GM21825 (cell line): ENCODE measurements at regions not wholly inside any gene's neighbourhood (a gene's known extent, or its start where the extent isn't known, plus 50 kb on each side); places are given as distances from the start of the nearest gene placed in this dataset.
"Not testable (repeated sequence)": the region's sequence is repeated elsewhere in the genome, so short reads cannot be mapped to it uniquely, and the experiment has no call there.

Experiments used
- ATAC-seq: cut with Tn5 transposase; IDR thresholded peaks from one replicate; pipeline ENCODE4 v1.9.1; 2021; ENCODE audit warnings: mild to moderate bottlenecking, moderate library complexity; ENCODE audit not compliant: unreplicated experiment

GRCh38 chr4:38462367-38463055, 201.5 kb upstream of the KLF3 start:
- no peak for ATAC-seq

DNA sequence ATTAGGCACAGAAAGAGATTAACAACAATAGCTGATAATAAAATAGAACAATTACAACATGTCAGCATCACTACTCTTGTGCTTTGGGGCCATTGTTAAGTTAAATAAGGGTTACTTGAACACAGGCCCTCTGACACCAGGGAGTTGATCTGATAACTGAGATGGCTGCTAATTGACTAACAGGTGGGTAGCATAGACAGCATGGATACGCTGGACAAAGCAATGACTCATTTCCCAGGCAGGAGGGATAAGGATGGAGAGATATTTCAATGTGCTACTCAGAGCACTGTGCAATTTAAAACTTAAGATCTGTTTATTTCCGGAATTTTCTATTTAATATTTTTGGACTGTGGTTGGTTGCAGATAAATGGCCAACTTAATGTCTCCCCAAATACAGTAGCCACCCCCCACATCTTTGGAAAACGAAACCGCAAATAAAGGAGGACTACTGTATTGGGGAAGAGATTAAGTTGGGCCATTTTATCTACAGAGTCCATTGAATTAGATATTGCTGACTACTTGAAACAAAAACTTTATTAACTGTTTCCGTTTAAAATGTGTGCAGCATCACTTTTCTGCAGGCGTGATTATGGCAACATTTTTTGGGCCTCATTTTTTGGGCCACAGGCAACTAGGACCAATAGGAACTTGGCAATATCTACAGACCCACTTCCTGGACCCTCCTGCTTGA, 200.6 kb upstream of the KLF3 start:
- ATAC-seq, result no peak

DNA sequence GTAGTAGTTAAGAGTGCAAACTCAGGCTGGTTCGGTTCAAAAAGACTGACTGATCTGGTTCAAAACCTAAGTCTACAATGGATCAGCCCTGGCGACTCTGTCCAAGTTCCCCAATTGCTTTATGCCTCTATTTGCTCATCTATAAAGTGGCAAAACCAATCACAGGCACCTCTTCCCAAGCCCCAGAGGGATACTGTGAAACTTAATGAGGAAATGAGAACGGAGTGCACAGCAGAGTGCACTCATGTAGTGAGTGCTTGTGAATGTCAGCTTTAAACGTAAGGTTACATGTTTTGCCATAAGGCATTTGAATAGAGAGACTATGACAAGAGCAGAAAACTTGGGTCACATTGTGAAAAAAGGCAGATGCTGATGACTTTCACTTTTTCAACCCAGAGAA, 199.7 kb upstream of the KLF3 start:
- no peak for ATAC-seq

GRCh38 chr4:38466401-38466800, 197.6 kb upstream of the KLF3 start:
- ATAC-seq, result no peak

DNA sequence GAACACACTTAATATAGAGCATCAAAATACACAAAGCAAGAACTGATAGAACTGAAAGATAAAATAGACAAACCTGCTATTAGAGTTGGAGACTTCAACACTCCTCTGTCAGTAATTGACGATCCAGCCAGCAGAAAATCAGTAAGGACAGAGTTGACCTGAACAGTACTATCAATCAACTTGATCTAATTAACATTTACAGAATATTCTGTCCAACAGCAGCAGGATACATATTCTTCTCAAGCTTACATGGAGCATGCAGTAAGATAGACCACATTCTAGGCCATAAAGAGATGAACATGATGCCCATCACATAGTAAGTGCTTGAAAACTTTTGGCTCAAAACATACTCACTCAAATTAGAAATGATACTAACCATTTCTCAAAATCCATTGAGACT, 196.7 kb upstream of the KLF3 start:
- no peak for ATAC-seq

- ATAC-seq, result no peak
Measured at GRCh38 chr4:38468339-38468866, 195.6 kb upstream of the KLF3 start.

GRCh38 chr4:38469410-38469809, 194.6 kb upstream of the KLF3 start:
- ATAC-seq, result no peak

DNA sequence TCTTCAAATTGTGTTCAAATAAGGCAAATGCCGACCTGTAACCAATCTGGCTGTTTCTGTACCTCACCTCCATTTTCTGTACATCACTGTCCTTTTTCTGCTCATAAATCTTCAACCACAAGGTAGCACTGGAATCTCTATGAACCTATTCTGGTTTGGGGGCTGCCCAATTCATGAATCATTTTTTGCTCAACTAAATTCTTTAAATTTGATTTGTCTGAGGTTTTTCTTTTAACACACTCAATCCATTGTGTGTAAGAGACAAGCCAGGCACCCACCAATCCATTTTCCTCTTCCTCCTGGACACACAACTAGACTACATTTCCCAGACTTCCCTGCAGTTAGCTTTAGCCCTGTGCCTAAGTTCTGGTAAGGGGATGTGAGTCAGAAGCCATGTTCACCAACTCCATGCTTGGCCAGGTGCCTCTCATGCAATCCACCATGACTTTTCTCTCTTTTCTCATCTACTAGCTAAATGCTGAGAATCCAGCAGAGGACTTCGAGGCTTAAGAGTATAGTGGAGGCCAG, 193.2 kb upstream of the KLF3 start:
- ATAC-seq, result no peak

GRCh38 chr4:38482696-38483095, 181.3 kb upstream of the KLF3 start:
- ATAC-seq, result no peak

DNA sequence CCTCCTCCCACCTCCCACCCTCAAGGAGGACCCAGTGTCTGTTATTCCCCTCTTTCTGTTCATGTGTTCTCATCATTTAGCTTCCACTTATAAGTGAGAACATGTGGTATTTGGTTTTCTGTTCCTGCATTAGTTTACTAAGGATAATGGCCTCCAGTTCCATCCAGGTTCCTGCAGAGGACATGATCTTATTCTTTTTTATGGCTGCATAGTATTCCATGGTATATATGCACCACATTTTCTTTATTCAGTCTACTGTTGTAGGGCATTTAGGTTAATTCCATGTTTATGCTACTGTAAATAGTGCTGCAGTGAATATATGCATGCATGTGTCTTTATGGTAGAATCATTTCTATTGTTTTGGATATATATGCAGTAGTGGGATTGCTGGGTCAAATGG, 180.4 kb upstream of the KLF3 start:
- not testable (repeated sequence) for ATAC-seq

DNA sequence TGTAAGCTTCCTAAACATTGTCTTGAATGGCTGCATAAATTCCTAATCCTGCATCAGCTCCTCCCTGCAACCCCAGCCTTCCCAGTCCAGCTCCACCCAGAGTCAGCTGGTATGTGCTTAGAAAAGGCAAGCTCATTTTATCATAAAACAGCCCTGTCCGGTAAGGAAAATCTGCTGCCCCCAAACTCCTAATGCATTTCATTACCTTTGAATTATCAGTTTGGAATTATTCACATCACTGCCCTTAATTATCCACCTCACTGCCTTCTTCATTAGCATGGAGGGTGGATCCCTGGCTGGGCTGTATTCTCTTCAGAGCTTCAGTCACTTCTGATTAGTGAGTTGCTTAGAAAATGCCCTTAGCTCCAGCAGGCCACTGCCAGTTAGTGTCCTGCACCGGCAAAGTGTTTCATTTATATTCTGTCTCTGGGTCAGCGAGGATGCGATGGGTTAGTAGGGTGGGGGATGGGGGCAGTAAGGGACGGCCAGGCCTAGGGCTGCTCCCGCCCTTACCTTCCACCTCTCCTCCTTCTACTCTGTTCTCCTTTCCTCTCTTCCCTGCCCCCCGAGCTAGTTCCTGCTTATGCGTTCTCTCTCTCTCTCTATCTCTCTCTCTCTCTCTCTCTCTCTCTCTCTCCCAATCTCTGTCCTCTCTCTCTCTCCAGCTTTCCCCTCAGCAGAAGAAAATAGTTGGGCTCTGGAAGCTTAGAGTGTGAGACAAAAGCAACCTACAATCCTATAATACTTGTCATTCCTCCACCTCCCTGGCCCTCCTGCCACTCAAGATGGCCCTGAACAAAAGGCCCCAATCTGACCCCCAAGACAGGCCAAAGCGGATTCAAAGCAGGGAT, 174.8 kb upstream of the KLF3 start:
- no peak for ATAC-seq

DNA sequence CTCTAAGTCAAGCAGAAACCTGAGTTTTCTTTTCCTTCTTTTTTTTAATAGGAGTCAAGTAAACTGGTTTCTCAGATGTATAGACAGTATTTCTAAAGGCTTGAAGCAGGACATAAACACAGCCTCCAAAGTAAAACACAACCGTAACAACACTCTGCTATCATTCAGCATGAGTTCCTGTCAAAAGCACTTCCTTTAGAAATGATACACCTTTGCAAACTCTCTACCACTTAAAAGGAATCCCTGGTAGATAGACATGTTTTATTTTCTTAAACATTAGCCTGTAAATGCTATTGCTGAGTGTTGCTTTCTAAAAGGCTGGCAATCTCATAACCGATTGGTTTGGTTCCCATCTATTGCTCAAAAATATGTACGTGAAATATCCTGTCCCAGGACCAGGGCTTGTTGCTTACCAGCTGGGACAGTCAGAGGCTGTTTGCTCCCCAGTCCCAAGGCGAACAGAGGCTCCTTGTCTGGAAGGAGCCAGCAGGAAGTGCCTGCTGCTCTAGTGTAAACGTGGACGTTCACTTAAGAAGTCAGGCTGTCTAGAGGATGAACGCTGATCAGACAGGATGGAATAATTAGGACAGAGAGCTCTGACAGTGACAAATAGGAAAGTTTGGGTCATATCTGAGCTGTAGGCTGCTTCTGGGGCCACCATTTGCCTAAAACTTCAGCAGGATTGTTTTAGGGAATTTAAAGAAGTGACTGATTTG, 173.9 kb upstream of the KLF3 start:
- no peak for ATAC-seq

DNA sequence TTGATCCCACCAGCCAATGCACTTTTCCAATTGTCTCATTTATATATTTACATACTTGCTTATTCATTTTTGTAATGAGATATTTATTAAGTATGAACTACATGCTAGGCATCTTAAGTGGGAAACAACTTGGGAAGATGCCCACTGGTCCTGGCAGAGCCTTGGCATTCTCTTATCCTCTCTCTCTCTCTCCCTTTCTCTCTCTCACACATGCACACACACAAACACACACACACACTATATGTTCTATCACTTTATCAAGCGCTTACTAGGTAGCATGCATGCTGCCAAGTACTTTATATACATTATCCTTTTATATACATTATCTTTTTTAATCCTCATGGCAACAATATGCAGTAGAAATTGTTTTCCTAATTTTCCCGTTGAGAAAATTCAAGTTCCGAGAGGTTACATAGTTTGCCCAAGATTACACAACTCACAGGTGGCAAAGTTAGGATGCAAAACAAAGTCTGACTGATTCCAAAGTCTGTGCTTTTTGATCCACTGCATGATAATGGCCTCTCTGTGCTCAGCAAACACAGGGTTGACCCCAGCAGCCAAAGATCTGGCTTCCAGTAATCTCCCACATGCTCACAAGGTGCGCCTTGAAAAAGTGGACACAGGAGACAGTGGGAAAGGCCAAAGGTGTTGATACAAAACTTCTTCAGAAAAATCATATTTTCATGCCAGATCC, 173.1 kb upstream of the KLF3 start:
- no peak for ATAC-seq

DNA sequence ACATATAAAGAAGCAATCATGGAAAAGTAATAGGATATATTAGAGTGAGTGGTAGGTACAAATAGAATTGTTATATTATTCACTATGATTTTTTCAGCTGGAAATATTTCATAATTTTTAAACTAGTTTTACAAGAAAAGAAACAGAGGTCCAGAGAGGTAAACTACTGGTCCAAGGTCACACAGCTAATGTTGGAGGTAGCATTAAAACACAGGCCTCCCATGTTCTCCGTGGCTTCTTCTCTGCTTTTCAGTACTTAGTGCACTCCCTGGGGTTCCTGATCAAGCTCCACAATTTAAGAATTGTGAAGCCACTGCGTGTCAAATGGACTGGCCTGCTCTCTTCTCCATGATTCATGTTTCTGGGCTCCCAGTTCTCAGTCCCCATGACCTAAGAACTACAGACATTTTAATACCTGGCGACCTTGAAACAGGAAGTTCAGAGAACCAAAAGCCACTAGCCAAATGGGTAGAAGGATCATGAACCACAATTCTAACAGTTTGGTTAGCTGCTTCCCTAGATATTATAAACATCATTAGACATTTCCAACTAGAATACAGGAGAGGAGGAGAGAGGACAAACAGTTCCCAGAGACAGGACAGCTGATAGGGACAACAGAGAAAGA, 172.0 kb upstream of the KLF3 start:
- ATAC-seq, result no peak

DNA sequence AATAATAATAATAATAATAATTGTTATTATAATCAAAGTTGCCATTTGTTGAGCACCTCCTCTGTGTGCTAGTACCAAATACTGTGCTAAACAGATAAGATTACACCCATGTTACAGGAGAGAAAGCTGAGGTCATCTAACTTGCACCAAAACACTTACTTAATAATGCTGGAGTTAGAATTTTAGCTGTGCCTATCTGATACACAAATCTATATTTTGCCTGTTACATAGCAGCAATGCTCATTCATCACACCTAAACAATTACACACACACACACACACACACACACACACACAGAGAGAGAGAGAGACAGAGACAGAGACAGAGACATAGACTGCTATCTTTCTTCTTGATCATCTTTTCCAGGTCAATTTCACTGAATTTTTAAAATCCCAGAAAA, 170.9 kb upstream of the KLF3 start:
- no peak for ATAC-seq

- no peak for ATAC-seq
Measured at GRCh38 chr4:38495446-38495845, 168.6 kb upstream of the KLF3 start.

DNA sequence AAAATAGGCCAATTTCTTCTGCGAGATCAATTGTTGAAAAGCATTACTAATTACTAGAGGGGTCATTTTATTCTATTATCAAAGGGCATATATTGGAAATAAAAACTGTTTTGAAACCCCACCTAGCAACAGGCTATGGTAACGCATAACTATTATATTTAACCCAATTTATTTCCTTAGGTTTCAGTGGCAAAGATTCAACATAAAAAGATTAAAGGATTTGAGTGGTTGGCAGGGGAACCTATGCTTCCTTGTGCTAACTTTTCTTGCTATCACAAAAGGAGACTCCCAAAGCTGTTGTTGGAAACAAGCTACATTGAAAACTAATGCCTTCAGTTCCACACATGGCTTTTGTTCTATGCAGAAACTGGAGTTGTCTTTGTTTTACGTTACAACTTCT, 166.9 kb upstream of the KLF3 start:
- no peak for ATAC-seq

DNA sequence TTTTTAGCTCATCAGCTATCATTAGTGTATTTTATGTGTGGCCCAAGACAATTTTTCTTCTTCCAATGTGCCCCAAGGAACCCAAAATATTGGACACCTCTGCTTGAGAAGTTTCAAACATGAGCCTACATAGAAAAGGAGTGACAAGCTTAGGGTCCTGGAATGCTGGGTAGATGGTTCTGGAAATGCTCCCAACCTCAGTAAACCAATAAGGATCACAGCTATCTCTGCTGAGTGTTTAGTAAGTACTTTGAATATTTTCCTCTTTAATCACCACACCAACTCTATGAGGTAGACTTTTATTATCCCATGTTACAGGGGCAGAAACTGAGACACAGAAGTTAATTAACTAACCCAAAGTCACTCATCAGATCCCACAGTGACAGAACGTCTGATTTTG, 164.9 kb upstream of the KLF3 start:
- ATAC-seq, result no peak

DNA sequence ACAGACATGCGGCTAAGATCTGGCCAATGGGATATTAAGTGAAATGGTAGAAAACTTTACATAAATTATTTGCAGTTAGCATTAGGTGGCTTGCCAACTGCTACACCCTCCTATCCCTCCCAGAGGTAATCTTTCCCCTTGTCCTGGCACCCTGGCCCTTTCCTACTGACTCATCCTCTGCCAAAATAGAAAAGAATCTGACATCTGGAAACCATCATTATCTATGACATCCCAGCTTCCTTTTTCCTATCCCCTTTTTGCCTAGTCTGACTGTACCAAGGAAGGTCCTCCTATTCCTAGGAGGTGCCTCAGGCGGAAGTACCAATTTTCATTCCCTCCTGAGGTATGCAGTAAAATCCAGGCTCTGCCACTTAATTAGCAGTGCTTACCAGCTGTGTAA, 163.6 kb upstream of the KLF3 start:
- ATAC-seq, result no peak

- ATAC-seq, result no peak
Measured at GRCh38 chr4:38501698-38502097, 162.3 kb upstream of the KLF3 start.
